K562 (cell line): ENCODE measurements at regions not wholly inside any gene's neighbourhood (a gene's known extent, or its start where the extent isn't known, plus 50 kb on each side); places are given as distances from the start of the nearest gene placed in this dataset.

ENCODE experiments used
- GABPB1 ChIP-seq: sonication (generic); formaldehyde crosslinking; IDR thresholded peaks from 2 replicates; pipeline ENCODE4 v1.8.0; 2022; ENCODE audit warnings: mild to moderate bottlenecking, missing genetic modification reagents
- GATA2 ChIP-seq: sonication (generic); formaldehyde crosslinking; IDR thresholded peaks from 2 replicates; pipeline ENCODE4 v1.4.0; 2020; ENCODE audit warnings: mild to moderate bottlenecking, missing genetic modification reagents
- MECOM ChIP-seq: fragments of 250-450 bp; sonication (Bioruptor Pico); IDR thresholded peaks from 2 replicates; pipeline ENCODE4 v1.8.0; 2022; ENCODE audit warnings: inconsistent platforms
- PHF8 ChIP-seq: fragments of 200-600 bp; sonication (generic); IDR thresholded peaks from 2 replicates; pipeline ENCODE4 v1.6.1; 2012; ENCODE audit warnings: mixed run types, mild to moderate bottlenecking, inconsistent platforms, low read length, moderate library complexity, borderline replicate concordance
- POLR2A ChIP-seq: fragments of 450-650 bp; conservative IDR thresholded peaks from 2 replicates; pipeline ENCODE4 v1.6.1; 2016
- PRPF4 ChIP-seq: fragments of 200-400 bp; formaldehyde crosslinking; IDR thresholded peaks from one replicate; pipeline ENCODE4 v1.6.1; 2017; ENCODE audit warnings: low read length, low read depth, mild to moderate bottlenecking; ENCODE audit not compliant: insufficient read depth, poor library complexity, severe bottlenecking
- RFX5 ChIP-seq: IDR thresholded peaks from 2 replicates; pipeline ENCODE4 v1.6.1; 2011; ENCODE audit warnings: low read depth, mild to moderate bottlenecking, improper control_type of control experiment, low read length

DNA sequence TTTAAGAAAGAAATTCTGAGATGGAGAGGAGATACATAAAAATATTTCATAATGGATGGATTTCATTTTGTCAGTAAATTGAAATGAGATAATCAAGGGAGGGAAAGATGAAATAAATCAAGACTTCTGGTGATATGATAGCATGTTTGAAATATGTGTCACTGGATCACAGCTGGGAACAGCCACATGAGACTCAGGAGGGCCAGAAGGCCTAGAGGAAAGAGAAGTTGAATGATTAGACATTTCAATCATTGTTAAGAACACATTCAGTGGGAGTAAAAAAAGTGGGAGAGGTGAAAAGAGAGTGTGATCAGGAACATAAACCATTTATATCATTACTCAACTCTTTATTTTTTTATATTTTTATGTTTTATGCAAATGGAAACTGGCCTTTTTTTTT, 933.4 kb downstream of the KCNJ2 start:
- TF ChIP-seq POLR2A: no peak
- TF ChIP-seq MECOM: no peak
- no peak for TF ChIP-seq GATA2 (CRISPR knock-in tag)
- TF ChIP-seq PRPF4: no peak
- TF ChIP-seq PHF8: no peak
- no peak for TF ChIP-seq GABPB1
- no peak for TF ChIP-seq RFX5
